Uterus (tissue), 3 donors: ENCODE measurements at regions not wholly inside any gene's neighbourhood (a gene's known extent, or its start where the extent isn't known, plus 50 kb on each side); places are given as distances from the start of the nearest gene placed in this dataset.
A peak's percentile ranks its signal among the peaks of the same experiment; 100 is the strongest.

Experiments used
- DNase-seq, 2 donors: peaks; one replicate each; pipeline ENCODE4 v3.0.0-alpha.2; 2019 to 2020
- H3K27ac ChIP-seq, 2 donors: fragments of 200-600 bp; sonication (generic); 1 replicate in 1 of 2; 2 replicates in 1 of 2; pipeline ENCODE4 v1.5.1; 2016 to 2018
- H3K27me3 ChIP-seq, 2 donors: fragments of 200-600 bp; sonication (generic); one replicate each; pipeline ENCODE4 v1.5.1; 2018 to 2019; ENCODE audit warnings: control low read depth in 1 of 2
- H3K36me3 ChIP-seq, 2 donors: fragments of 200-600 bp; sonication (generic); one replicate each; pipeline ENCODE4 v1.5.1; 2019; ENCODE audit warnings: control low read depth in 1 of 2
- H3K4me1 ChIP-seq, 2 donors: fragments of 200-600 bp; sonication (generic); one replicate each; pipeline ENCODE4 v1.5.1; 2018 to 2019; ENCODE audit warnings: control low read depth in 1 of 2
- H3K4me3 ChIP-seq, 2 donors: fragments of 200-600 bp; sonication (generic); 1 replicate in 1 of 2; 2 replicates in 1 of 2; pipeline ENCODE4 v1.5.1; 2018 to 2019; ENCODE audit warnings: mild to moderate bottlenecking in 1 of 2
- H3K9me3 ChIP-seq, 2 donors: fragments of 200-600 bp; sonication (generic); one replicate each; pipeline ENCODE4 v1.5.1; 2019; ENCODE audit warnings: control low read depth in 1 of 2
- POLR2A ChIP-seq, 2 donors: fragments of 450-650 bp; IDR thresholded peaks; one replicate each; pipeline ENCODE4 v1.6.1; 2016; ENCODE audit warnings: antibody characterized with exemption in 2 of 2, mild to moderate bottlenecking in 1 of 2, moderate library complexity in 1 of 2
- intact Hi-C: fragments of 100-400 bp; cut with DNase I; formaldehyde crosslinking; loops from one replicate; pipeline ENCODE4 v1.15.1; 2023; ENCODE audit warnings: low total_unique reads
- TF ChIP-seq, protein P1 (sequence below), 4 experiments: fragments of 200-600 bp in 2 of 4; fragments of 450-650 bp in 2 of 4; sonication (generic) in 2 of 4; IDR thresholded peaks; one replicate each; pipeline ENCODE4 v1.5.1; 2016 to 2019; ENCODE audit warnings: antibody characterized with exemption in 4 of 4, mild to moderate bottlenecking in 2 of 4, moderate library complexity in 1 of 4
- donor health status: DM: yes; HTN: yes; CAD: no.

DNA sequence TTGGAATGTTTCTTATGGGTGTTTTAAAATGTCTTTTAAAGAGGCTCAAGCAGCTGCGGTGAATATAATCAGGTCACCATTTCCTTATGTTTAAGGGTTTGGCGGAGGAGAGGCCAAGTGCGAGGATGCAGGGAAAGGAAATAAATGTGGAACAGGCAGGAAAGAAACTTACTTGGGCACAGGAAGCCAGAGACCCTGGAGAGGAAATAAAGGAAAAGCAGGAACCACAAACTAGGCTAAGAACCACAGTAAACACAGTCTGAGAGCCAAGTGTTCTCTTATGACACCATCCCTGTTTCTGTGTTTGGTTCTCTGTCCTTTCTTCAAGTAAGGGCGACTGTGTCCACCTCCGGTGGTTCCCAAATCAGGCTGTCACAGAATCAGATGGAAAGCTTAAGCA, 166.5 kb downstream of the C9orf152 start:
- intact Hi-C loops, result no loop called here
- no peak for DNase-seq
- no peaks in the 10 kb centered on the region for H3K9me3 ChIP-seq
- H3K36me3 ChIP-seq, result no peaks in the 10 kb centered on the region
- H3K27me3 ChIP-seq, result no peaks in the 10 kb centered on the region
- H3K4me3 ChIP-seq, result no peak overlapping the region
- peaks cover 0 to 12% of the 10 kb centered on the region in 2 donors for H3K4me1 ChIP-seq
- peak overlapping the region; percentile 55 to 72 for H3K27ac ChIP-seq
- TF ChIP-seq POLR2A (IDR thresholded peaks at IDR 0.05), result no peak

- Histone ChIP-seq H3K9me3 (no peaks in the 10 kb centered on the region), H3K4me3 (peak overlapping the region in 1 of 2 donors; percentile 64), H3K27ac (no peak overlapping the region), H3K4me1 (no peaks in the 10 kb centered on the region), H3K36me3 (no peaks in the 10 kb centered on the region), H3K27me3 (no peaks in the 10 kb centered on the region)
- no peak for DNase-seq
- TF ChIP-seq, protein P1, sequence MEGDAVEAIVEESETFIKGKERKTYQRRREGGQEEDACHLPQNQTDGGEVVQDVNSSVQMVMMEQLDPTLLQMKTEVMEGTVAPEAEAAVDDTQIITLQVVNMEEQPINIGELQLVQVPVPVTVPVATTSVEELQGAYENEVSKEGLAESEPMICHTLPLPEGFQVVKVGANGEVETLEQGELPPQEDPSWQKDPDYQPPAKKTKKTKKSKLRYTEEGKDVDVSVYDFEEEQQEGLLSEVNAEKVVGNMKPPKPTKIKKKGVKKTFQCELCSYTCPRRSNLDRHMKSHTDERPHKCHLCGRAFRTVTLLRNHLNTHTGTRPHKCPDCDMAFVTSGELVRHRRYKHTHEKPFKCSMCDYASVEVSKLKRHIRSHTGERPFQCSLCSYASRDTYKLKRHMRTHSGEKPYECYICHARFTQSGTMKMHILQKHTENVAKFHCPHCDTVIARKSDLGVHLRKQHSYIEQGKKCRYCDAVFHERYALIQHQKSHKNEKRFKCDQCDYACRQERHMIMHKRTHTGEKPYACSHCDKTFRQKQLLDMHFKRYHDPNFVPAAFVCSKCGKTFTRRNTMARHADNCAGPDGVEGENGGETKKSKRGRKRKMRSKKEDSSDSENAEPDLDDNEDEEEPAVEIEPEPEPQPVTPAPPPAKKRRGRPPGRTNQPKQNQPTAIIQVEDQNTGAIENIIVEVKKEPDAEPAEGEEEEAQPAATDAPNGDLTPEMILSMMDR (IDR thresholded peaks at IDR 0.05), result no peak
- no peak for TF ChIP-seq POLR2A (IDR thresholded peaks at IDR 0.05)
- intact Hi-C loops, result no loop called here
These were observed 160.6 kb downstream of the C9orf152 start for GRCh38 chr9:110047232-110047954.

DNA sequence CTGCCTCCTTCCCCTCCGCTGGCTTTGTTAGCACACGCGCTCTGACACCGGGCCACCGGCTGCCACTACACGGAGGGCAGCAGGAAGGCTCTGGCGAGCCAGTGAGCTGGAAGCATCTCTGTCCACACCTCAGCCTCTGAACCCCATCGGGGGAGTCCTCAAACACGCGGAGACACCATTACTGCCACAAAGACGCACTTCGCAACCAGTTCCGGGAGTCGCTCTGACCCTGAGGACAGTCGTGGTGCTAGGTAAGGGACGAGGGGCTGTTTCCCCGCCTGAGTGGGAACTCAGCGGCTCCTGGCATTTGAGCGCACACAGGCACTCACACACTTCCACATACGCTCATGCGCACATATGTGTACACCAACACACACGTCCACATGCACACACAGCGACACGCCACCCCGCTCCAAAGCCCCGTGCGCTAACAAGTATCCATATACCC, 160.0 kb downstream of the C9orf152 start:
- no peak for TF ChIP-seq POLR2A (IDR thresholded peaks at IDR 0.05)
- TF ChIP-seq, protein P1 (IDR thresholded peaks at IDR 0.05), result no peak
- H3K27ac ChIP-seq, result peak overlapping the region in 1 of 2 donors; percentile 86
- intact Hi-C loops, result no loop called here
- H3K9me3 ChIP-seq, result no peaks in the 10 kb centered on the region
- no peak for DNase-seq
- no peaks in the 10 kb centered on the region for H3K4me1 ChIP-seq
- H3K36me3 ChIP-seq, result no peaks in the 10 kb centered on the region
- peak overlapping the region; percentile 64 to 86 for H3K4me3 ChIP-seq
- H3K27me3 ChIP-seq, result no peaks in the 10 kb centered on the region

- DNase-seq, result peak; percentile 82 to 84
- Histone ChIP-seq H3K4me1 (no peaks in the 10 kb centered on the region), H3K27ac (peak overlapping the region; percentile 78 to 86), H3K27me3 (no peaks in the 10 kb centered on the region), H3K36me3 (no peaks in the 10 kb centered on the region), H3K4me3 (peak overlapping the region; percentile 64 to 86), H3K9me3 (no peaks in the 10 kb centered on the region)
- intact Hi-C loops, result no loop called here
- TF ChIP-seq, protein P1 (IDR thresholded peaks at IDR 0.05), result no peak
- TF ChIP-seq POLR2A (IDR thresholded peaks at IDR 0.05), result peak; percentile 77 to 93
These were observed 159.5 kb downstream of the C9orf152 start for GRCh38 chr9:110048403-110048975.

DNA sequence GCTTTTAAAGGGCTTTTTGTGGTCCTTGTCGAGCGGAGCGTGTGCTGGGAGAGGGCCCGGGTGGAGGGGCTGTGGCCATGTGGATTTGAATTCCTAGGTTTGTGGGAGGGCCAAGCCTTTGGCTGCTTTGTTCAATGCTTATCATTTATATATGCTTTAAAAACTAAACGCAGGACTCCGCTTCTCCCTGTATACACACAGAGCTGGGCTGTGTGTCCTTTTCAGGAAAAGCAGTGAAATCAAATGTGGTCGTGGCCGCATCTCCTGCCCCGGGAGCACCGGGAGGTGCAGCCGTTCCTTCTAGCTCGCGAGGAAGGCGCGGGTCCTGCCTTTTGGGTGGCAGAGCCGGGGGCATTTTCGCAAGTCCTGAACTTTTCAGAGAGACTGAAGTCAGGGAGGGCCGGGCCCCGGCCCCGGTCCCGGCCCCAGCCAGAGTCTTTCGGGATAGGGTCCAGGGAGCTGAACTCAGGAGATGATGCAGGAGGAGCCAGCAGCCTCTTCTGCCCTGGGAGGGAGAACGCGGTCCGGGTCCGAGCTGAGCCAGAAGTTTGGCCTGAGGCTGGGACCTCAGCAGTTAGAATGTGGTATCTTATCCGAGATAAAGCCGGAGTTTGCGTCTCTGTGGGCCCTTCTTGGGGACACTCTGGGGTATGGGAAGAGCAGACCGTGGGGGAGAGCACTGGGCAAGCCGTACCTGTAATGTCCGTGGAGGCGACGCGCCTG, 158.8 kb downstream of the C9orf152 start:
- Histone ChIP-seq H3K9me3 (no peaks in the 10 kb centered on the region), H3K27me3 (no peaks in the 10 kb centered on the region), H3K4me3 (peak overlapping the region; percentile 64 to 86), H3K36me3 (no peaks in the 10 kb centered on the region), H3K4me1 (no peaks in the 10 kb centered on the region), H3K27ac (peak overlapping the region; percentile 78 to 86)
- DNase-seq, result peak in 1 of 2 donors; percentile 31
- intact Hi-C loops, result no loop called here
- TF ChIP-seq, protein P1 (IDR thresholded peaks at IDR 0.05), result no peak
- TF ChIP-seq POLR2A (IDR thresholded peaks at IDR 0.05), result no peak
